Upper lobe of left lung (tissue), 4 donors: ENCODE measurements at regions not wholly inside any gene's neighbourhood (a gene's known extent, or its start where the extent isn't known, plus 50 kb on each side); places are given as distances from the start of the nearest gene placed in this dataset.

Experiments used
- CTCF ChIP-seq, 6 experiments: fragments of 450-650 bp in 4 of 6; fragments of 200-600 bp in 2 of 6; sonication (generic) in 2 of 6; IDR thresholded peaks; one replicate each; pipeline ENCODE4 v1.5.1; 2016 to 2019; ENCODE audit warnings: antibody characterized with exemption in 6 of 6
- EP300 ChIP-seq, 4 donors: sonication (generic); formaldehyde crosslinking; IDR thresholded peaks; one replicate each; pipeline ENCODE4 v1.5.1; 2017; ENCODE audit warnings: antibody characterized with exemption in 4 of 4, control low read depth in 2 of 4

GRCh38 chr1:4341421-4341820, 313.0 kb upstream of the AJAP1 start:
- TF ChIP-seq EP300 (IDR thresholded peaks at IDR 0.05) (no peak), CTCF (IDR thresholded peaks at IDR 0.05) (no peak)
